Epithelial cell of esophagus (primary cell): ENCODE measurements at regions not wholly inside any gene's neighbourhood (a gene's known extent, or its start where the extent isn't known, plus 50 kb on each side); places are given as distances from the start of the nearest gene placed in this dataset.

Experiments used
- DNase-seq: peaks from one replicate; pipeline ENCODE4 v3.0.0; 2010; ENCODE audit warnings: low read depth
- H3K4me3 ChIP-seq: 2 replicates; pipeline ENCODE4 v1.5.1; 2011; ENCODE audit warnings: mild to moderate bottlenecking, low read length, control low read depth
- TF ChIP-seq, protein P1 (sequence below): IDR thresholded peaks from 2 replicates; pipeline ENCODE4 v1.5.1; 2011; ENCODE audit warnings: low read depth, mild to moderate bottlenecking, low read length, control low read depth, inconsistent platforms; ENCODE audit not compliant: insufficient read depth; ENCODE audit errors: missing control alignments

GRCh38 chr20:22805996-22806395 lies 221.6 kb upstream of the FOXA2 start:
- no peak overlapping the region for H3K4me3 ChIP-seq
- TF ChIP-seq, protein P1, sequence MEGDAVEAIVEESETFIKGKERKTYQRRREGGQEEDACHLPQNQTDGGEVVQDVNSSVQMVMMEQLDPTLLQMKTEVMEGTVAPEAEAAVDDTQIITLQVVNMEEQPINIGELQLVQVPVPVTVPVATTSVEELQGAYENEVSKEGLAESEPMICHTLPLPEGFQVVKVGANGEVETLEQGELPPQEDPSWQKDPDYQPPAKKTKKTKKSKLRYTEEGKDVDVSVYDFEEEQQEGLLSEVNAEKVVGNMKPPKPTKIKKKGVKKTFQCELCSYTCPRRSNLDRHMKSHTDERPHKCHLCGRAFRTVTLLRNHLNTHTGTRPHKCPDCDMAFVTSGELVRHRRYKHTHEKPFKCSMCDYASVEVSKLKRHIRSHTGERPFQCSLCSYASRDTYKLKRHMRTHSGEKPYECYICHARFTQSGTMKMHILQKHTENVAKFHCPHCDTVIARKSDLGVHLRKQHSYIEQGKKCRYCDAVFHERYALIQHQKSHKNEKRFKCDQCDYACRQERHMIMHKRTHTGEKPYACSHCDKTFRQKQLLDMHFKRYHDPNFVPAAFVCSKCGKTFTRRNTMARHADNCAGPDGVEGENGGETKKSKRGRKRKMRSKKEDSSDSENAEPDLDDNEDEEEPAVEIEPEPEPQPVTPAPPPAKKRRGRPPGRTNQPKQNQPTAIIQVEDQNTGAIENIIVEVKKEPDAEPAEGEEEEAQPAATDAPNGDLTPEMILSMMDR, result no peak
- DNase-seq, result no peak

DNA sequence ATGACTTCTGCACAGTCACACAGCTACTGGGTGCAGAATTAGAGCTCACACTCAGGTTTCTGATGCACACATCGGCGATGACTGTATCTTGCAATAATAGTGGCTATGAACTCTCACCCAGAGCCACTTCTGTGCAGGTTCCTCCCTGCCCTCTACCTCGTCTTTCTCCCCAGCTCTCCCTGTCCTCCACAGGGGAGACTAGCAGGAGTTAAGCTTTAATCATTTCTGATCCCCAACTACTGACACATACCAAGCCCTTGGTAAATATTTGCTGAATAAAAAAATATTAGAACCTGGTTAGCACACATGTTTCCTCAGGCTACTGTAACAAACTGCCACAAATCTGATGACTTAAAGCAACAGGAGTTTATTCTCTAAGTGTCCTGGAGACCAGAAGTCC lies 222.7 kb upstream of the FOXA2 start:
- H3K4me3 ChIP-seq, result no peak overlapping the region
- DNase-seq, result peak; percentile 57
- TF ChIP-seq, protein P1, result no peak

- TF ChIP-seq, protein P1, result no peak
- H3K4me3 ChIP-seq, result no peak overlapping the region
- DNase-seq, result peak; percentile 36
These were observed 223.4 kb upstream of the FOXA2 start for GRCh38 chr20:22807646-22808244.

DNA sequence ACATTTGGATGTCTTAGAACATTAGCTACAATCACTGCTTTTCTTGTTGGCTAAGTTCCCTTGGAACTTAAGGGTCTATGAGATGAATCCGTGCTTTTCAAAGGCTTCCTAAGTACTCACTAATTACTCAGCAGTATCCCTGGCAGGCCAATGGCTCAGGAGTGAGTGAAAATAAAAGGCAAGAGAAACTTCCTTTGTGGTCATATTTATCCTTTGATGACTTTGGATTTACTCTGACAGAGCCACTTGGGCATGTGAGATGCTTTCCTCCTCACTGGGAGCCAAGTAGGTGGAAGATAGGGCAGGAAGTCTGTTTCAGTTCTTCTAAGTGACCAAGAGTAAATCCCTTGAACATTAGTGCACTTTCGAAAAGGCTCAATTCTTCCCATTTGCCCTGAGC lies 224.3 kb upstream of the FOXA2 start:
- TF ChIP-seq, protein P1, result no peak
- DNase-seq, result no peak
- no peak overlapping the region for H3K4me3 ChIP-seq

DNA sequence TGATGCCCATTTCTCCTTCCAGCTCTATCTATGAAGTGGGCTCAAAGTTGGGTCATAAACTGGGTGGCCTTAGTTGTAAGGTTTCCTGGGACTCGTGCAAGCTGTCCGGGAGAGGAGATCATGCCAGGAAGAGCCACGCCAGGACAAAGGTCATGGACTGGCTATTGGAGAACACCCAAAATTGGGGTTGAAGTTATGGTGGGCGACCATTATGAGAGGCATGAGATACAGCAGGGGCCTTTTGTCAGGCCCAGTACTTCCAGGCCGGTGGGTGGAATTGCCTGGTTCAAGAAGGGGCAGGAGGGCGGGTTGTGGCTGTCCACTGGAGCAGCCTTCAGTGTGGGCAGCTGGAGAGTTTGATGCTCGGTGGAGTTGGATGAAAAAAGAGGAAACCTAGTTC lies 225.1 kb upstream of the SSTR4 start:
- no peak for DNase-seq
- TF ChIP-seq, protein P1, result no peak
- H3K4me3 ChIP-seq, result no peak overlapping the region

- H3K4me3 ChIP-seq, result no peak overlapping the region
- TF ChIP-seq, protein P1, result no peak
- DNase-seq, result no peak
These were observed 224.2 kb upstream of the SSTR4 start for GRCh38 chr20:22810626-22811569.
